GM12873 (cell line): ENCODE measurements at regions not wholly inside any gene's neighbourhood (a gene's known extent, or its start where the extent isn't known, plus 50 kb on each side); places are given as distances from the start of the nearest gene placed in this dataset.

Experiments used
- CTCF ChIP-seq: IDR thresholded peaks from 2 replicates; pipeline ENCODE4 v1.5.1; 2012; ENCODE audit warnings: low read depth, mild to moderate bottlenecking, moderate library complexity, low read length, control low read depth; ENCODE audit not compliant: insufficient read depth; ENCODE audit errors: missing control alignments

- no peak for TF ChIP-seq CTCF
These were observed 64.1 kb upstream of the SCAF4 start for GRCh38 chr21:31795992-31796391.

GRCh38 chr21:31788581-31788980 lies 56.7 kb upstream of the SCAF4 start:
- TF ChIP-seq CTCF: no peak

- TF ChIP-seq CTCF: no peak
These were observed 54.4 kb upstream of the SCAF4 start for GRCh38 chr21:31786164-31786920.

GRCh38 chr21:31785237-31786163 lies 53.6 kb upstream of the SCAF4 start:
- peak; percentile 73 for TF ChIP-seq CTCF

- no peak for TF ChIP-seq CTCF
These were observed 49.8 kb upstream of the SCAF4 start for GRCh38 chr21:31781737-31782136.
